Adrenal gland (tissue), 9 donors: ENCODE measurements at regions not wholly inside any gene's neighbourhood (a gene's known extent, or its start where the extent isn't known, plus 50 kb on each side); places are given as distances from the start of the nearest gene placed in this dataset.

ENCODE experiments used
- DNase-seq, 7 donors: peaks; one replicate each; pipeline ENCODE4 v3.0.0-alpha.2; 2019 to 2020
- H3K27ac ChIP-seq, 5 donors: fragments of 200-600 bp; sonication (generic) in 4 of 5; 1 replicate in 3 of 5; 2 replicates in 2 of 5; pipeline versions ENCODE4 v1.5.1 to v1.8.0; 2016 to 2020; ENCODE audit warnings: mild to moderate bottlenecking in 1 of 5
- H3K27me3 ChIP-seq: fragments of 200-600 bp; 2 replicates; pipeline ENCODE4 v1.8.0; 2021
- H3K36me3 ChIP-seq, 2 donors: fragments of 200-600 bp; replicated peaks in 1 of 2; 1 replicate in 1 of 2; 2 replicates in 1 of 2; pipeline versions ENCODE4 v1.5.1 to v1.8.0; 2018 to 2022
- H3K4me1 ChIP-seq, 2 donors: fragments of 200-600 bp; replicated peaks in 1 of 2; 1 replicate in 1 of 2; 2 replicates in 1 of 2; pipeline versions ENCODE4 v1.5.1 to v1.8.0; 2018 to 2021
- H3K4me3 ChIP-seq, 4 donors: fragments of 200-600 bp; sonication (generic) in 3 of 4; one replicate each; pipeline ENCODE4 v1.5.1; 2016 to 2018
- H3K9me3 ChIP-seq, 3 donors: fragments of 200-600 bp; sonication (generic) in 1 of 3; replicated peaks in 1 of 3; 1 replicate in 2 of 3; 2 replicates in 1 of 3; pipeline versions ENCODE4 v1.5.1 to v1.8.0; 2016 to 2021
- CTCF ChIP-seq, 6 experiments: fragments of 450-650 bp in 4 of 6; fragments of 200-600 bp in 2 of 6; sonication (generic) in 1 of 6; IDR thresholded peaks; 1 replicate in 5 of 6; 2 replicates in 1 of 6; pipeline versions ENCODE4 v1.5.1 to v1.8.0; 2016 to 2021; ENCODE audit warnings: antibody characterized with exemption in 6 of 6, mild to moderate bottlenecking in 2 of 6, moderate library complexity in 1 of 6
- POLR2A ChIP-seq, 2 donors: fragments of 450-650 bp; IDR thresholded peaks; one replicate each; pipeline ENCODE4 v1.6.1; 2017; ENCODE audit warnings: antibody characterized with exemption in 2 of 2, mild to moderate bottlenecking in 2 of 2, moderate library complexity in 1 of 2
- WGBS, 4 donors: extraction: QIAGEN DNeasy Blood & Tissue Kit in 2 of 4; methylation state at CpG; one replicate each; pipeline versions ENCODE4 v1.1.5 to v1.1.7; 2013 to 2017; 5-methylcytosine and 5-hydroxymethylcytosine counted together
- intact Hi-C, 2 donors: fragments of 100-400 bp; cut with DNase I; formaldehyde crosslinking; loops; one replicate each; pipeline versions ENCODE4 v1.14.1 to v1.15.0; 2022 to 2023
- donor health status: healthy with polysubstance abuse.
- donor health status: Bipolar disorder and iron deficiency.
- donor health status: DM: yes; HTN: yes; CAD: no.
- donor health status: DM: no; HTN: no; CAD: no.
- donor health status: DM: no; HTN: no; CAD: no.

DNA sequence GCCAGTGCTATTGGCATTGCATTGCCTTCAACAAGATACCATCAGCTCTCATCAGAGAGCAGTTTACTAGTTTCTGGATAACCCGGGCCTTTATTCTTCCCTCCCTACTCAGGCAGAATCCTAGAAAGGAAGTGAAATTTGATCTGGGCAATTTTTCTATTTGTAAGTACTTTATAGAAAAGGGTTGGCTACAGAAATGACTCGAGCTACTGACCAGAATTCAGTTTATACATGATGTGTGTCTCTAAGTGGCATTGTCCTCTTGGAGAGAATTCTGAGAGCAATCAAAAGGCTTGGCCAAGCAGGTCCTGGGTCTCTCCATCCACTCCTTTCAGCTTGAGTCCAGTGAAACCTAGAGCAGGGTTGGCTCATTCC, 192.7 kb upstream of the LEF1 start:
- TF ChIP-seq CTCF (IDR thresholded peaks at IDR 0.05) (no peak), POLR2A (IDR thresholded peaks at IDR 0.05) (no peak)
- 46 to 62% (median 53%) methylated on average over 2 of the region's 2 CpGs for WGBS, 4 donors
- H3K27ac ChIP-seq: no peak overlapping the region
- H3K4me1 ChIP-seq: no peaks in the 10 kb centered on the region
- intact Hi-C loops: no loop called here
- H3K4me3 ChIP-seq: no peak overlapping the region
- no peaks in the 10 kb centered on the region for H3K27me3 ChIP-seq
- DNase-seq: no peak
- H3K36me3 ChIP-seq: no peaks in the 10 kb centered on the region
- no peaks in the 10 kb centered on the region for H3K9me3 ChIP-seq

DNA sequence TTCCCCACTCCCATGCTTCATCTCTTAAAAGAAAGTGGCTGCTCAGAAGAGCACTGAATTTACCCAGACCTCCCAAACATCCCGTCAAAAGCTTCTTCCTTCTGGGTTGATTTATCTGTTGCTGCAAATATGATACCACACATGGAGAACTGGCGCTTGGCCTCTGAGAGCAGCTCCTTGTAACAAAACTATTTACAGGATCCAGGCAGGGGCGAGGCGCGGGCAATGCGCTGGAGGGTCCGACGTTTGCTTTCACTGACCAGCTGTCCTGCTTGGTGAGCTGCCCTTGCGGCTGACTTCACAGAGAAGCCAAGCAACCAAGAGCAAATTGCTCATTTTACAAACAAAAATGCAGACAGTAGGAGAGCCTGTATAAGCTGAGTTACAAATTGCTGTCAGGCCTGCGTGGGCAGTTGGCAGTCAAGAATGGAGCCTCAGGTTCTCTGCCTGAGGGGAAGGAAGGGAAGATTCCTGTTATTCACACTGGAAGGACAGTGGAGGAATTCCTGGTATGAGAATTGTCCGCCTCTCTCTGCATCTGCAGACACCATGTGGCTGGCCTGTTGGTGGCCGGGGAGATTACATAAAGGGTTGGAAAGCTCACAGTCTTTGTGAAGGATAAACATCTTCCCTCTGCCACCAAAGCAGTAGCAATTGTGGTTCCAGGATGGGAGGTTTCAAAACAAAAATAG, 192.2 kb upstream of the LEF1 start:
- TF ChIP-seq CTCF (IDR thresholded peaks at IDR 0.05) (no peak), POLR2A (IDR thresholded peaks at IDR 0.05) (no peak)
- 59 to 66% (median 62%) methylated on average over 12 of the region's 12 CpGs for WGBS, 4 donors
- DNase-seq: peak in 1 of 7 donors; percentile 14
- intact Hi-C loops: no loop called here
- Histone ChIP-seq H3K9me3 (no peaks in the 10 kb centered on the region), H3K4me3 (no peak overlapping the region), H3K4me1 (no peaks in the 10 kb centered on the region), H3K27ac (no peak overlapping the region), H3K27me3 (no peaks in the 10 kb centered on the region), H3K36me3 (no peaks in the 10 kb centered on the region)

- no peak overlapping the region for H3K27ac ChIP-seq
- no peak for TF ChIP-seq POLR2A (IDR thresholded peaks at IDR 0.05)
- TF ChIP-seq CTCF (IDR thresholded peaks at IDR 0.05): no peak
- intact Hi-C loops: no loop called here
- WGBS, 4 donors: 70 to 89% (median 77%) methylated on average over 9 to 10 of the region's 10 CpGs
- no peak overlapping the region for H3K4me3 ChIP-seq
- no peaks in the 10 kb centered on the region for H3K36me3 ChIP-seq
- no peak for DNase-seq
- H3K9me3 ChIP-seq: no peaks in the 10 kb centered on the region
- H3K4me1 ChIP-seq: no peaks in the 10 kb centered on the region
- H3K27me3 ChIP-seq: no peaks in the 10 kb centered on the region
Measured at GRCh38 chr4:108359986-108360681, 191.4 kb upstream of the LEF1 start.

DNA sequence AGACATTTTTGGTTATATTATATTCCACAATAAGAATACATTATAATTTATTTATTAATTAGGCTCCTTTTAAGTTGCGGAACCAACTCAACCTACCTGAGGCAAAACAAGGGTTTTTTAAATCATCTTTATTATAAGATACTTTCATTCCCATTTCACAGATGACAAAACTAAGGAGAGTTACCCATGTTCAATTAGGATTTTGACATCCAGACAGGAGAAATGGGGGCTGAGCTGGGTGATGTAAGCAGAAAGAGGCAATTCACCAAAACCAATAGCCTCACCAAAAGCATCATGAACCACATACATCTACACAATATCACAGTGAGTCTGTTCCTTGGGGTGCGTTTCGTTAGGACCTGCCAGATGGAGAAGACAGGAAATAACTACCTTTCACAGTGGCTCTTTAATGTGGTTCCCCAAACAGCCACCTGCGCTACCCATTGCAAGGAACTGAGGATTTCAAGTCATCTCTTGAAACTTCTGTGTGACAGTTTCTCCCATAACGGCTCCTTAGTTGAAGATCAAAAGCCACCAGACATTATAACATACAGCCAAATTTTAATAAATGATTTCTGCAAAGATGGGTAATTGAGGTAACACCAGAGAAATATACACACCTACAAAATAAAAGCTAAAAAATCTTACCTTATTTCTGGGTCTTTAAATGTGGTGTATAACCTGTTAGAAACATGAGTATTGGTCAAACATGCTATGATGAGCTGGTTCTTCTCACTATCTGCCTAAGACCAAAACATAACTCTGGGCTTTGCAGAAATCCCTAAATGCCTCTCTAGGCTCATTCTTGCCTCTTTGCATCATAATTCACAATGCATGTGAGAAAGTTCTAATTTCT, 190.6 kb upstream of the LEF1 start:
- Histone ChIP-seq H3K4me3 (no peak overlapping the region), H3K9me3 (no peaks in the 10 kb centered on the region), H3K36me3 (no peaks in the 10 kb centered on the region), H3K4me1 (no peaks in the 10 kb centered on the region), H3K27me3 (no peaks in the 10 kb centered on the region), H3K27ac (no peak overlapping the region)
- TF ChIP-seq POLR2A (IDR thresholded peaks at IDR 0.05) (no peak), CTCF (IDR thresholded peaks at IDR 0.05) (no peak)
- DNase-seq: no peak
- intact Hi-C loops: no loop called here
- WGBS, 4 donors: 83 to 92% (median 87%) methylated on average over 5 of the region's 5 CpGs
